Left ventricle myocardium inferior (tissue), 1 donor: ENCODE measurements at regions not wholly inside any gene's neighbourhood (a gene's known extent, or its start where the extent isn't known, plus 50 kb on each side); places are given as distances from the start of the nearest gene placed in this dataset.

ENCODE experiments used
- DNase-seq: peaks from one replicate; pipeline ENCODE4 v3.0.0-alpha.2; 2020
- H3K27ac ChIP-seq: fragments of 200-600 bp; replicated peaks from 2 replicates; pipeline ENCODE4 v1.8.0; 2021
- H3K27me3 ChIP-seq: fragments of 200-600 bp; 2 replicates; pipeline ENCODE4 v1.8.0; 2021; ENCODE audit warnings: low read depth
- H3K36me3 ChIP-seq: fragments of 200-600 bp; 2 replicates; pipeline ENCODE4 v1.8.0; 2021
- H3K4me1 ChIP-seq: fragments of 200-600 bp; 2 replicates; pipeline ENCODE4 v1.8.0; 2021
- H3K4me3 ChIP-seq: fragments of 200-600 bp; 2 replicates; pipeline ENCODE4 v1.8.0; 2021; ENCODE audit warnings: mild to moderate bottlenecking, moderate library complexity
- H3K9me3 ChIP-seq: fragments of 200-600 bp; replicated peaks from 2 replicates; pipeline ENCODE4 v1.8.0; 2021
- CTCF ChIP-seq: fragments of 200-600 bp; IDR thresholded peaks from 2 replicates; pipeline ENCODE4 v1.8.0; 2021; ENCODE audit warnings: antibody characterized with exemption, mild to moderate bottlenecking, borderline replicate concordance
- intact Hi-C: fragments of 100-400 bp; cut with micrococcal nuclease; formaldehyde crosslinking; loops from one replicate; pipeline ENCODE4 v1.11.0; 2022
- donor health status: DM: no; HTN: yes; CAD: no; lungs with severe emphysema.

GRCh38 chr13:80058626-80059025 is 282.3 kb downstream of the SPRY2 start:
- no peaks in the 10 kb centered on the region for H3K27me3 ChIP-seq
- no peaks in the 10 kb centered on the region for H3K4me1 ChIP-seq
- no peaks in the 10 kb centered on the region for H3K9me3 ChIP-seq
- no peak overlapping the region for H3K4me3 ChIP-seq
- intact Hi-C loops, result no loop called here
- no peak overlapping the region for H3K27ac ChIP-seq
- no peak for TF ChIP-seq CTCF
- no peak for DNase-seq
- H3K36me3 ChIP-seq, result no peaks in the 10 kb centered on the region

- H3K27me3 ChIP-seq, result no peaks in the 10 kb centered on the region
- DNase-seq, result no peak
- no peak for TF ChIP-seq CTCF
- H3K4me1 ChIP-seq, result no peaks in the 10 kb centered on the region
- intact Hi-C loops, result no loop called here
- no peaks in the 10 kb centered on the region for H3K9me3 ChIP-seq
- no peak overlapping the region for H3K27ac ChIP-seq
- no peak overlapping the region for H3K4me3 ChIP-seq
- H3K36me3 ChIP-seq, result no peaks in the 10 kb centered on the region
These were observed 285.1 kb downstream of the SPRY2 start for GRCh38 chr13:80055847-80056246.

GRCh38 chr13:80054806-80055205 is 286.1 kb downstream of the SPRY2 start:
- Histone ChIP-seq H3K4me3 (no peak overlapping the region), H3K4me1 (peaks cover 7% of the 10 kb centered on the region)

GRCh38 chr13:80052286-80052685 is 288.6 kb downstream of the SPRY2 start:
- Histone ChIP-seq H3K9me3 (no peaks in the 10 kb centered on the region), H3K4me1 (peaks cover 32% of the 10 kb centered on the region), H3K27ac (no peak overlapping the region), H3K4me3 (no peak overlapping the region), H3K36me3 (no peaks in the 10 kb centered on the region), H3K27me3 (no peaks in the 10 kb centered on the region)
- intact Hi-C loops, result no loop called here
- no peak for DNase-seq
- TF ChIP-seq CTCF, result no peak

More at GRCh38 chr13:80054806-80055205, 286.1 kb downstream of the SPRY2 start:
- Histone ChIP-seq H3K9me3 (no peaks in the 10 kb centered on the region), H3K27me3 (no peaks in the 10 kb centered on the region), H3K27ac (no peak overlapping the region), H3K36me3 (no peaks in the 10 kb centered on the region)
- no peak for TF ChIP-seq CTCF
- DNase-seq, result no peak
- intact Hi-C loops, result no loop called here

GRCh38 chr13:80050252-80050651 is 290.7 kb downstream of the SPRY2 start:
- Histone ChIP-seq H3K4me1 (peaks cover 34% of the 10 kb centered on the region), H3K36me3 (no peaks in the 10 kb centered on the region), H3K27ac (no peak overlapping the region), H3K9me3 (no peaks in the 10 kb centered on the region), H3K27me3 (no peaks in the 10 kb centered on the region), H3K4me3 (no peak overlapping the region)
- intact Hi-C loops, result no loop called here
- TF ChIP-seq CTCF, result no peak
- DNase-seq, result no peak

- H3K4me3 ChIP-seq, result no peak overlapping the region
- H3K27ac ChIP-seq, result peak overlapping the region; percentile 58
- TF ChIP-seq CTCF, result no peak
These were observed 292.1 kb downstream of the SPRY2 start for GRCh38 chr13:80048802-80049201.

More at GRCh38 chr13:80048802-80049201, 292.1 kb downstream of the SPRY2 start:
- Histone ChIP-seq H3K27me3 (no peaks in the 10 kb centered on the region), H3K9me3 (no peaks in the 10 kb centered on the region), H3K36me3 (no peaks in the 10 kb centered on the region), H3K4me1 (peaks cover 34% of the 10 kb centered on the region)
- intact Hi-C loops, result no loop called here
- DNase-seq, result peak; percentile 80
